Choroid plexus epithelial cell (primary cell): ENCODE measurements at regions not wholly inside any gene's neighbourhood (a gene's known extent, or its start where the extent isn't known, plus 50 kb on each side); places are given as distances from the start of the nearest gene placed in this dataset.
"Not testable (repeated sequence)": the region's sequence is repeated elsewhere in the genome, so short reads cannot be mapped to it uniquely, and the experiment has no call there.

Experiments
- DNase-seq: peaks from one replicate; pipeline ENCODE4 v3.0.0-alpha.2; 2010; ENCODE audit warnings: low read depth
- H3K4me3 ChIP-seq: 2 replicates; pipeline ENCODE4 v1.5.1; 2011; ENCODE audit warnings: low read depth, mild to moderate bottlenecking, control low read depth, low read length, moderate library complexity
- CTCF ChIP-seq: conservative IDR thresholded peaks from 2 replicates; pipeline ENCODE4 v1.5.1; 2011; ENCODE audit warnings: low read depth, mild to moderate bottlenecking, control low read depth, inconsistent platforms, low read length, moderate library complexity

DNA sequence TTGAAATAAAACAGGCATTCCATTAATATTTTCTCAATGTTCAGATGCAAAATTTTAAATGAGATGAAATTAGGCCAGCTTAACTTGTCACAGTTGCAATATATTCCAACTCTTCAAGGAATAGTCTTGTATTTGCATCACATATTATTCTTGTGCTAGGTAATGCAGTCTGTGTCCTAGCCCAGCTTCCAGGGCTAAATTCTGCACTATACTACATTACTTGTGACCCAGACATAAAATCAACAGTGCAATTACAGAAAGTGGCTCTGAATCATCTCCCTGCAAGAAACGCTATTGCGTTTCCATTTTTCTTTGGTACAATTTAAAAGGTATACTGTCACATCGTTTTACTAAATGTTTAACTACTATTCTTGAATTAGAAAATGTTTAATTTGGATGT is 399.2 kb downstream of the TENT5A start:
- no peak for TF ChIP-seq CTCF
- H3K4me3 ChIP-seq = no peak overlapping the region
- DNase-seq = no peak

DNA sequence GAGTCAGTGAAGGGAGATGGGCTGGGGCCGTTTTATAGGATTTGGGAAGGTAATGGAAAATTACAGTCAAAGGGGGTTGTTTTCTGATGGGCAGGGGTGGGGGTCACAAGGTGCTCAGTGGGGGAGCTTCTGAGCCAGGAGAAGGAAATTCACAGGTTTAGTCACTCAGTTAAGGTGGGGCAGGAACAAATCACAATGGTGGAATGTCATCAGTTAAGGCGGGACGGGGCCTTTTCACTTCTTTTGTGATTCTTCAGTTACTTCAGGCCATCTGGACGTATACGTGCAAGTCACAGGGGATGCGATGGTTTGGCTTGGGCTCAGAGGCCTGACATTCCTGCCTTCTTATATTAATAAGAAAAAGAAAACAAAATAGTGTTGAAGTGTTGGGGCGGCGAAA is 408.5 kb downstream of the TENT5A start:
- DNase-seq, H3K4me3 ChIP-seq: not testable (repeated sequence)

GRCh38 chr6:81340946-81341345 is 411.5 kb downstream of the TENT5A start:
- no peak for DNase-seq
- no peak for TF ChIP-seq CTCF
- no peak overlapping the region for H3K4me3 ChIP-seq

- TF ChIP-seq CTCF = no peak
- H3K4me3 ChIP-seq = no peak overlapping the region
- peak; percentile 2 for DNase-seq
Observed at GRCh38 chr6:81331526-81331925, 421.0 kb downstream of the TENT5A start.

DNA sequence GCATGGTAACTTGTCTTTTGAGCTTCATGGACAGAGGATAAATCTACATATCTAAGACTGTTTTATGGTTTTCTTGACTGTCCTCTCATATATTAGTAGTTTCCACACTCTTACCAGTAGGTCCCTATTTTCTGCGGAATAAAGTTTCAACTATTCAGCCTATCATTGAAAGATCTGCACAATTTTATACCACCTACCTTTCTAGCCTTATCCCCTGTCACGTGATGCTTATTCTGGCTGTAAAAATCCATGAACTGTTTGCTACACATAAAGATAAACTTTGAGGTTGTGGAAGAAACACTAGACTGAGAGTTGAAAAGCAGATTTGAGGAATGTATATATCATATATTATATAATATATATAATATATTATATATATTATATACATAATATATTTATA is 423.8 kb downstream of the TENT5A start:
- DNase-seq = no peak
- H3K4me3 ChIP-seq = no peak overlapping the region
- no peak for TF ChIP-seq CTCF

DNA sequence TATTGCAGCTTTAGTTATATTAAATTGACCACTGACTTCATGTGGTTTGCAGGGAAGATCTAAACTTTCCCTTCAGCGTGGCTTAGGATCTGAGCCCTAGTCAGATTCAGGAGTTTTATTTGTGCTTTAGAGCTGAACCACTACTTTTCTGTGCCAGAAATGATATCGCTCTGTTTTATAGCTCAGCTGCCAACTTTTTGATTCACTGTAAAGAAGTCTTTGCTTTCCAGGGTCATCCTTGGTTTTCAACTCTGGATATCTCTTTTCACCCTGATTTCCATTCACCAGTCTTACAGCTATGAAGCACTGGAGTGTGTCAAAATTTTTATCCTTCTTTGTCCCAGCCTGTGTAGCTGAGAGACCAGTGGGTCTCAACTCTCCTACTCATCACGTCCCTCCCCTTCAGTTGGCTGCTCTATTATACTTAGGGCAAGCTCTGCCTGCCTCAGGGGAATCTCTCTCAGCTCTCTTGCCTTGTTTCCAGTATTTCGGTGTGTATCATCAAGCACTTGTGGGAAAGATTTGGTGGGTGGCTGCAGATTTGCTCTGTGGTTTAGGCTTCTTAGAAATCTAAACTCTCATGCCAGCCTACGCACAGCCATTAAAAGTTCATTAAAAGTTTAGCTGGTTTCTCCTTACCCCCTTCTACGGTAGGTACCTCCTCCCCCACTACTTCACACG is 425.5 kb downstream of the TENT5A start:
- no peak for DNase-seq
- TF ChIP-seq CTCF = no peak
- no peak overlapping the region for H3K4me3 ChIP-seq

GRCh38 chr6:81309811-81310210 is 442.7 kb downstream of the TENT5A start:
- DNase-seq = no peak
- H3K4me3 ChIP-seq = no peak overlapping the region
- no peak for TF ChIP-seq CTCF
